ENCODE measurements at regions not wholly inside any gene's neighbourhood (a gene's known extent, or its start where the extent isn't known, plus 50 kb on each side); places are given as distances from the start of the nearest gene placed in this dataset.
A peak's percentile ranks its signal among the peaks of the same experiment; 100 is the strongest.

DNA sequence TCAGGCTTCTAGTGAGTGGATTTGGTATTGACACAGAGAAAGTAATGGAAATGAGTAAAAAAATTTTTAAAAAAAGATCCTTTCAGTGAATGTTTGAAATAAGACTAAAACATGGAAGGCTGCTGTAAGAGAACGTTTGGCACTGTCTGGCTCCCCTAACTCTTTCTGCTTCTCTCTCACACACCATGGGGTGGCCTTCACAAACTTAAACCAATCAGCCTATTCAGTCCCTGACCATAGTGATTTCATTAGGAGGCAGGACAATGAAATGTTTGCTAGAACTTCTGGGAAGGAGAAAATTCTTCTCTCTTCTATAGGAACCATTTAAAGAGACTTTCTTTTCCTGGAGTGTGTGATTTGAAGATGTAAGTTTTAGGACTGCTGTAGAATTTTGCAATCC lies 84.2 kb upstream of the GRIN2B start:
- H3K27ac ChIP-seq, result no peak overlapping the region
- H3K27me3 ChIP-seq, result no peaks in the 10 kb centered on the region
- H3K36me3 ChIP-seq, result no peaks in the 10 kb centered on the region
- TF ChIP-seq, protein P1, sequence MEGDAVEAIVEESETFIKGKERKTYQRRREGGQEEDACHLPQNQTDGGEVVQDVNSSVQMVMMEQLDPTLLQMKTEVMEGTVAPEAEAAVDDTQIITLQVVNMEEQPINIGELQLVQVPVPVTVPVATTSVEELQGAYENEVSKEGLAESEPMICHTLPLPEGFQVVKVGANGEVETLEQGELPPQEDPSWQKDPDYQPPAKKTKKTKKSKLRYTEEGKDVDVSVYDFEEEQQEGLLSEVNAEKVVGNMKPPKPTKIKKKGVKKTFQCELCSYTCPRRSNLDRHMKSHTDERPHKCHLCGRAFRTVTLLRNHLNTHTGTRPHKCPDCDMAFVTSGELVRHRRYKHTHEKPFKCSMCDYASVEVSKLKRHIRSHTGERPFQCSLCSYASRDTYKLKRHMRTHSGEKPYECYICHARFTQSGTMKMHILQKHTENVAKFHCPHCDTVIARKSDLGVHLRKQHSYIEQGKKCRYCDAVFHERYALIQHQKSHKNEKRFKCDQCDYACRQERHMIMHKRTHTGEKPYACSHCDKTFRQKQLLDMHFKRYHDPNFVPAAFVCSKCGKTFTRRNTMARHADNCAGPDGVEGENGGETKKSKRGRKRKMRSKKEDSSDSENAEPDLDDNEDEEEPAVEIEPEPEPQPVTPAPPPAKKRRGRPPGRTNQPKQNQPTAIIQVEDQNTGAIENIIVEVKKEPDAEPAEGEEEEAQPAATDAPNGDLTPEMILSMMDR (IDR thresholded peaks at IDR 0.05; ENCODE audit: low read depth, low read length), result no peak
- H3K9me3 ChIP-seq (ENCODE audit: low read depth), result no peaks in the 10 kb centered on the region
- no peaks in the 10 kb centered on the region for H3K4me1 ChIP-seq (ENCODE audit: low read depth)
- H3K4me3 ChIP-seq, result no peak overlapping the region
- no peak for DNase-seq (ENCODE audit: low read depth in 1 of 2, low spot score in 1 of 2)

DNA sequence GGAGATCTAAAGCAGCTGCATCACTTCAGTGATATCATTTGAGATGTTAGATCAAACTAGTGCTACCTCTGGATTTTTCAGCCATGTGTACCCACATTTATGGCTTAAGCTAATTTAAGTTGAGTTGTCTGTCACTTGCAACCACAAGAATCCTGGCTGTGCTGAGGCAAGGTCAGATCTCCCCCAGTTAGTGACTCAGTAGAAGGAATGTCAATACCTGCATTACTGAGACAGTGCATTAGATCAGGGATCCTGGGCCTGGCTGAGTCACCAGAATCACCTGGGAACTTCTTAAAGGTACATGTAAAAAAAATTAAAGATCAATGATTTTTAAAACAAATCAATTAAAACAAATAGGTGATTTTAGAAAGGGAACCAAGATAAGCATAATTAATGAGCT lies 84.6 kb upstream of the GRIN2B start:
- Histone ChIP-seq H3K27me3 (no peaks in the 10 kb centered on the region), H3K36me3 (no peaks in the 10 kb centered on the region), H3K4me3 (no peak overlapping the region), H3K4me1 (ENCODE audit: low read depth) (no peaks in the 10 kb centered on the region), H3K27ac (no peak overlapping the region), H3K9me3 (ENCODE audit: low read depth) (no peaks in the 10 kb centered on the region)
- DNase-seq (ENCODE audit: low read depth in 1 of 2, low spot score in 1 of 2), result no peak
- TF ChIP-seq, protein P1 (IDR thresholded peaks at IDR 0.05; ENCODE audit: low read depth, low read length), result no peak

DNA sequence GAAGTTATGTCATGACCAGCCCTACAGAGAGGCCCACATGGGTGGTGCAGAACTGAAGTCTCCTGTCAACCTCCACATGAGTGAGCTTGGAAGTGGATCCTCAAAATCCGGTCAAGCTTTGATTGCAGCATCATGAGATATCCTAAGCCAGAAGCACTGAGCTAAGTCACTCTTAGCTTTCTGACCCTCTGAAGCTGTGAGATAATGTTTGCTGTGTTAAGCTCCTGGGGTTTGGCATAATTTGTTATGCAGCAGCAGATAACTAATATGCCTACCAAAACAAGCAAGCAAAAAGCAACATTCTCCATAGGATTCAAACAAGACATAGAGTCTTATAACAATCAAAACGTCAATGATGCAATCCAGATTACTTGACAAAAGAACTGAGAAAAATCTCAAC lies 87.6 kb upstream of the GRIN2B start:
- Histone ChIP-seq H3K9me3 (ENCODE audit: low read depth) (no peaks in the 10 kb centered on the region), H3K4me3 (no peak overlapping the region), H3K27ac (no peak overlapping the region), H3K4me1 (ENCODE audit: low read depth) (no peaks in the 10 kb centered on the region), H3K36me3 (no peaks in the 10 kb centered on the region), H3K27me3 (no peaks in the 10 kb centered on the region)
- DNase-seq (ENCODE audit: low read depth in 1 of 2, low spot score in 1 of 2), result no peak
- TF ChIP-seq, protein P1 (IDR thresholded peaks at IDR 0.05; ENCODE audit: low read depth, low read length), result no peak

DNA sequence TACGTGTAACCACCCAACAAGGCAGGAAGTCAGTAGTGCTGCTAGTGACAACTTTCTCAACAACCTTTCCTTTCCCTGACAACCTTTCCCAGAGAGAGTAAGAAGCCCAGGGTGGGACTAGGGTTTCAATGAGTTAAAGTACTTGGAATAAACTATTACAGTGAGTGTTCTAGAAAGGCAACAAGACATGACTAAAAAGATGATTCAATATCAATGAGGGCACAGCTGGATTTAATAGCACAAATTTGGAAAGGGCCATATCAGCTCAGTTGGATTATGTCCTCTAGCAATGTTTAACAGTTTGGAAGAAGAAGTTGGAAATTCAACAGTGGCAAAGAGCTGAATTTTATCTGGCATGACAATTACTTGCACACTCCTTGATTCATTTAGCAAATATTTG lies 90.4 kb upstream of the GRIN2B start:
- DNase-seq (ENCODE audit: low read depth in 1 of 2, low spot score in 1 of 2), result no peak
- H3K4me1 ChIP-seq (ENCODE audit: low read depth), result no peaks in the 10 kb centered on the region
- H3K4me3 ChIP-seq, result no peak overlapping the region
- TF ChIP-seq, protein P1 (IDR thresholded peaks at IDR 0.05; ENCODE audit: low read depth, low read length), result no peak
- H3K36me3 ChIP-seq, result no peaks in the 10 kb centered on the region
- no peak overlapping the region for H3K27ac ChIP-seq
- H3K9me3 ChIP-seq (ENCODE audit: low read depth), result no peaks in the 10 kb centered on the region
- no peaks in the 10 kb centered on the region for H3K27me3 ChIP-seq

DNA sequence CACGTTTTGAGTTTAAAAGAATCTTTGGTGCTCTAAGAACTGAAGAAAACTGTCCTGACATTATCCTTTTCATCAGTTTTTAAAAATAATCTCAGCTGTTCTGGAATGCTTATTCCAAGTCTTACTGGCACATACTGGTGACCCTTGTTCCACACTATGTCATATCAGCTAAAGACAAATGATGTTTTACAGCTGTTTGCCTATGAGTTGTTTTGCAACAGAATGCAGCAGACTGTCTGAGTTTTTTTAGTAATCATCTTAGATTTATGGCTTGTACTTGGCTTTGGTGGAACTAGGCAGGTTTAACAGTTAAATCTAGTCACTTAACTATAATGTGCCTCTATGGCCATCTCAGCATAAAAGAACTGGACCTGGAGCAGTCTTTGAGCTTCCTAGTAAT lies 91.6 kb upstream of the GRIN2B start:
- H3K27ac ChIP-seq, result no peak overlapping the region
- H3K4me1 ChIP-seq (ENCODE audit: low read depth), result no peaks in the 10 kb centered on the region
- peak in 1 of 2 donors; percentile 7 for DNase-seq (ENCODE audit: low read depth in 1 of 2, low spot score in 1 of 2)
- H3K4me3 ChIP-seq, result no peak overlapping the region
- H3K9me3 ChIP-seq (ENCODE audit: low read depth), result no peaks in the 10 kb centered on the region
- no peaks in the 10 kb centered on the region for H3K27me3 ChIP-seq
- H3K36me3 ChIP-seq, result no peaks in the 10 kb centered on the region
- TF ChIP-seq, protein P1 (IDR thresholded peaks at IDR 0.05; ENCODE audit: low read depth, low read length), result no peak

DNA sequence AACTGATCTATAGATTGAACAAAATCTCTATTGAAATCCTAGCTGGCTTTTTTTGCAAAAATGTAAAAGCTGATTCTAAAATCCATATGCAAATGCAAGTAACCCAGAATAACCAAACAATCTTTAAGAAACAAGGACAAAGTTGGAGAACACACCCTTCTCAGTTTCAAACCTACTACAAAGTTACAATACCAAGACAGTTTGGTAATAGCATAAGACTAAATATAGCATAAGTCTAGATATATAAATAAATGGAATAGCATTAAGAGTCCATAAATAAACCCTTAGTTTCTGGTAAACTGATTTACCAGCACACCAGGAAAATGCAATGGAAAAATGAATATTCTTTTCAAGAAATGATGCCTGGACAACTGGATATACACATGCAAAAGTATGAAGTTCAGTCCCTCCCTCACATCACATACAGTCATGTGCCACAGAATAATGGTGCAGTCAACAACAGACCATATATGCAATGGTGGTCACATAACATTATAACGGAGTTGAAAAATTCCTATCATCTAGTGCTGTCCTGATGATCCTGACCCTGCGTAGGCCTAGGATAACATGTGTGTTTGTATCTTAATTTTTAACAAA lies 94.5 kb upstream of the GRIN2B start:
- H3K9me3 ChIP-seq (ENCODE audit: low read depth), result no peaks in the 10 kb centered on the region
- DNase-seq (ENCODE audit: low read depth in 1 of 2, low spot score in 1 of 2), result no peak
- TF ChIP-seq, protein P1 (IDR thresholded peaks at IDR 0.05; ENCODE audit: low read depth, low read length), result no peak

More for the DNA sequence above, 94.5 kb upstream of the GRIN2B start:
- Histone ChIP-seq H3K4me1 (ENCODE audit: low read depth) (no peaks in the 10 kb centered on the region), H3K27me3 (no peaks in the 10 kb centered on the region), H3K4me3 (no peak overlapping the region), H3K36me3 (no peaks in the 10 kb centered on the region), H3K27ac (no peak overlapping the region)
